Islet of Langerhans (tissue), 1 donor: ENCODE measurements at regions not wholly inside any gene's neighbourhood (a gene's known extent, or its start where the extent isn't known, plus 50 kb on each side); places are given as distances from the start of the nearest gene placed in this dataset.
"Not testable (repeated sequence)": the region's sequence is repeated elsewhere in the genome, so short reads cannot be mapped to it uniquely, and the experiment has no call there.

ENCODE experiments used
- FAIRE-seq: peaks from one replicate; lab custom pipeline; 2011; peaks lifted over from hg19 to GRCh38; lab: Jason Lieb, UNC

GRCh38 chr9:87781331-87781730, 55.4 kb downstream of the CTSL start:
- no peak for FAIRE-seq

- no peak for FAIRE-seq
Measured at GRCh38 chr9:87783180-87783579, 57.3 kb downstream of the CTSL start.

- FAIRE-seq, result not testable (repeated sequence)
Measured at GRCh38 chr9:87785315-87785970, 59.5 kb downstream of the CTSL start.

- no peak for FAIRE-seq
Measured at GRCh38 chr9:87786423-87786822, 60.5 kb downstream of the CTSL start.

GRCh38 chr9:87786876-87787275, 61.0 kb downstream of the CTSL start:
- FAIRE-seq, result no peak

- FAIRE-seq, result no peak
Measured at GRCh38 chr9:87787735-87788134, 61.8 kb downstream of the CTSL start.

- no peak for FAIRE-seq
Measured at GRCh38 chr9:87792831-87793288, 66.9 kb downstream of the CTSL start.

- no peak for FAIRE-seq
Measured at GRCh38 chr9:87793292-87793691, 67.4 kb downstream of the CTSL start.

- FAIRE-seq, result no peak
Measured at GRCh38 chr9:87795178-87795577, 69.3 kb downstream of the CTSL start.

GRCh38 chr9:87796196-87796595, 70.3 kb downstream of the CTSL start:
- no peak for FAIRE-seq

- no peak for FAIRE-seq
Measured at GRCh38 chr9:87798261-87798833, 72.4 kb downstream of the CTSL start.

GRCh38 chr9:87799503-87799902, 73.6 kb downstream of the CTSL start:
- no peak for FAIRE-seq

GRCh38 chr9:87800456-87800855, 74.5 kb downstream of the CTSL start:
- FAIRE-seq, result no peak

- no peak for FAIRE-seq
Measured at GRCh38 chr9:87801013-87801412, 75.1 kb downstream of the CTSL start.

- no peak for FAIRE-seq
Measured at GRCh38 chr9:87803166-87803565, 77.2 kb downstream of the CTSL start.

GRCh38 chr9:87803623-87804345, 77.9 kb downstream of the CTSL start:
- no peak for FAIRE-seq

GRCh38 chr9:87805259-87805658, 77.4 kb upstream of the SPATA31E1 start:
- FAIRE-seq, result no peak

- no peak for FAIRE-seq
Measured at GRCh38 chr9:87810008-87810407, 72.7 kb upstream of the SPATA31E1 start.

- FAIRE-seq, result no peak
Measured at GRCh38 chr9:87810679-87811178, 71.9 kb upstream of the SPATA31E1 start.

GRCh38 chr9:87812375-87813118, 70.1 kb upstream of the SPATA31E1 start:
- peak; percentile 17 for FAIRE-seq

- no peak for FAIRE-seq
Measured at GRCh38 chr9:87813119-87813463, 69.6 kb upstream of the SPATA31E1 start.

GRCh38 chr9:87816036-87816435, 66.6 kb upstream of the SPATA31E1 start:
- FAIRE-seq, result no peak

GRCh38 chr9:87818308-87818707, 64.4 kb upstream of the SPATA31E1 start:
- FAIRE-seq, result no peak
